Body of pancreas (tissue), 4 donors: ENCODE measurements at regions not wholly inside any gene's neighbourhood (a gene's known extent, or its start where the extent isn't known, plus 50 kb on each side); places are given as distances from the start of the nearest gene placed in this dataset.

Source experiments
- POLR2A ChIP-seq, 3 donors: fragments of 450-650 bp; IDR thresholded peaks; one replicate each; pipeline ENCODE4 v1.6.1; 2016; ENCODE audit warnings: antibody characterized with exemption in 3 of 3, mild to moderate bottlenecking in 2 of 3
- TF ChIP-seq, protein P1 (sequence below), 7 experiments: fragments of 450-650 bp in 4 of 7; fragments of 200-600 bp in 3 of 7; sonication (generic) in 3 of 7; IDR thresholded peaks; one replicate each; pipeline ENCODE4 v1.5.1; 2016 to 2019; ENCODE audit warnings: antibody characterized with exemption in 7 of 7

DNA sequence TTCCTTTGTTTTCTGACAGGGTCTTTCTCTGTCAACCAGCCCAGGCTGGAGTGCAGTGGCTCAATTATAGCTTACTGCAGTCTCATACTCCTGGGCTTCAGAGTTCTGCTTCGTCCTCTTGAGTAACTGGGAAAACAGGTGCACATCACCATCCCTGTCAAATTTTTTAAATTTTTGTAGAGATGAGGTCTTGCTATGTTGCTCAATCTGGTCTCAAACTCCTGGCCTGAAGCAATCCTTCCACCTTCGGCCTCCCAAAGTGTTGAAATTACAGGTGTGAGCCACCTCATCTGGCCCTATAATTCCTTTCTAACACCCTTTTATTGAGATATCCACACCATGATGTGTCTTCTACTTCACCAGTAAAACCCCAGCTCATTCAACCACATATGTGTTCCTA lies 341.6 kb upstream of the PCSK5 start:
- TF ChIP-seq, protein P1, sequence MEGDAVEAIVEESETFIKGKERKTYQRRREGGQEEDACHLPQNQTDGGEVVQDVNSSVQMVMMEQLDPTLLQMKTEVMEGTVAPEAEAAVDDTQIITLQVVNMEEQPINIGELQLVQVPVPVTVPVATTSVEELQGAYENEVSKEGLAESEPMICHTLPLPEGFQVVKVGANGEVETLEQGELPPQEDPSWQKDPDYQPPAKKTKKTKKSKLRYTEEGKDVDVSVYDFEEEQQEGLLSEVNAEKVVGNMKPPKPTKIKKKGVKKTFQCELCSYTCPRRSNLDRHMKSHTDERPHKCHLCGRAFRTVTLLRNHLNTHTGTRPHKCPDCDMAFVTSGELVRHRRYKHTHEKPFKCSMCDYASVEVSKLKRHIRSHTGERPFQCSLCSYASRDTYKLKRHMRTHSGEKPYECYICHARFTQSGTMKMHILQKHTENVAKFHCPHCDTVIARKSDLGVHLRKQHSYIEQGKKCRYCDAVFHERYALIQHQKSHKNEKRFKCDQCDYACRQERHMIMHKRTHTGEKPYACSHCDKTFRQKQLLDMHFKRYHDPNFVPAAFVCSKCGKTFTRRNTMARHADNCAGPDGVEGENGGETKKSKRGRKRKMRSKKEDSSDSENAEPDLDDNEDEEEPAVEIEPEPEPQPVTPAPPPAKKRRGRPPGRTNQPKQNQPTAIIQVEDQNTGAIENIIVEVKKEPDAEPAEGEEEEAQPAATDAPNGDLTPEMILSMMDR (IDR thresholded peaks at IDR 0.05): no peak
- TF ChIP-seq POLR2A (IDR thresholded peaks at IDR 0.05): no peak
